HG03432 (cell line): ENCODE measurements at regions not wholly inside any gene's neighbourhood (a gene's known extent, or its start where the extent isn't known, plus 50 kb on each side); places are given as distances from the start of the nearest gene placed in this dataset.
"Not testable (repeated sequence)": the region's sequence is repeated elsewhere in the genome, so short reads cannot be mapped to it uniquely, and the experiment has no call there.

Experiments used
- ATAC-seq: cut with Tn5 transposase; IDR thresholded peaks from one replicate; pipeline ENCODE4 v1.9.1; 2021; ENCODE audit warnings: mild to moderate bottlenecking, moderate library complexity; ENCODE audit not compliant: unreplicated experiment

DNA sequence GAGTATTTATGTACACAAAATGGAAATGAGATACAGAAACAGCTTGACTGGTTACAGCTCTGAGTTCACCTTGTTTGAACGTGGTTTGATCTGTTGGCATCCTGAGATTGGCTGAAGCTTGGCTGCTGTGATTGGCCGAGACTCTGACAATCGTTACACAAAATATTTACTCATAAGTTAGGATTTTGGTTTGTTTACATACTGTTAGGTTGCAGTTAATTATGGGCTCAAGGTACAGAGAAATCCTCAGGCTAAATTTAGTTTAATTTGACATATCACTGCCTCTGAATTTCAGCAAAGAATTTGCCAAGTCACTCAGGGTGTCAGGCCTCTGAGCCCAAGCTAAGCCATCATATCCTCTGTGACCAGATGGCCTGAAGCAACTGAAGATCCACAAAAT is 227.3 kb downstream of the COPRS start:
- no peak for ATAC-seq

GRCh38 chr17:31630866-31631265 is 228.2 kb downstream of the COPRS start:
- not testable (repeated sequence) for ATAC-seq

DNA sequence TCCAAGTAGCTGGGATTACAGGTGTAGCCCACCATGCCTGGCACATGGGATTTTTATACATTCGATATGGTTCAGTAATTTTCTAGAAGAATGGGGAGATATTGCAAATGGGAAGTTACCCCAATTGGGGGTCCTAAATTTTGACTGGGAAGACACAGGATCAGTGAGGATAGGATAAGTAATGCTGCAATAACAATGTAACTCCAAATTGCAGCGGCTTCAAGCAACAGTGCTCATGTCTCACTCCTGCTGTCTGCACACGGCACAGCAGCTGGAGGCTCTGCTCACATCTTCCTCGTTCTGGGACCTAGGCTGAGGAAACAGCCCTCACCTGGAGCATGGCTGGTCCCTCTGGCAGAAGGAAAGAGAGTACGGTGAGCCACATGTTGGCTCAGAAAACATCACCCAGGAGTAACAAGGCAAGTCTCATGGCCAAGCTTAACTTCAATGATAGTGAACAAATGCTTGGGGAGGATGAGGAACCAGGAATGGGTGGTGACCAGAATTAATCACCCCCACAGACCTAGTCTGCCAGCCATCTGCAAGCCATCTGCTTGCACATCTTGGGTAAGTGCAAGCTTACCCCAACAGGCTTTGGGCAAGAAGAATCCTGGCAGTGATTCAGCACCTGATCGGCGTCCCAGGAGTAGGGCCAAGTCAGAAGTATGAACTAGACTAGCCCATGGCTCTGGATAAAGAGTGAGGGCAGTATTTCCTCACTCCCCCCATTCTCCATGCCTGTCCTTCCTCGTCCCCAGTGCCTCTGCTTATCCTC is 229.2 kb downstream of the COPRS start:
- no peak for ATAC-seq

DNA sequence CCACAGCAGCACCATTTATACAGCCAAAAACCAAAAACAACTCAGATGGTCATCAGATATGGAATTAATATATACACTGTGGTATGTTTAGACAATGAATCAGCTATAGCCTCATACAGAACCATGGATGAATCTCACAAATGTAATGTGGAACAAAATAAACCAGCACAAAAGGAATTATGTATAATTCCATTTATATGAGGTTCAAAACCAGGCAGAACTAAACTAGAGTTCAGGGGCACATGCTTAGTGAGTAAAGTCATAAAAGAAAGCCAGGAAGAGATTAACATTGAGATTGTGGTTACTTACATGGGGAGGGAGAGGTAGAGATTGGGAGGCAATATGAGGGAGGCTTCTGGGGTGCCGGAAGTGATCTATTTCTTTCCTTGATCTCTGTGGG is 231.1 kb downstream of the COPRS start:
- no peak for ATAC-seq

- no peak for ATAC-seq
These were observed 232.5 kb downstream of the RAB11FIP4 start for GRCh38 chr17:31623990-31624389.

DNA sequence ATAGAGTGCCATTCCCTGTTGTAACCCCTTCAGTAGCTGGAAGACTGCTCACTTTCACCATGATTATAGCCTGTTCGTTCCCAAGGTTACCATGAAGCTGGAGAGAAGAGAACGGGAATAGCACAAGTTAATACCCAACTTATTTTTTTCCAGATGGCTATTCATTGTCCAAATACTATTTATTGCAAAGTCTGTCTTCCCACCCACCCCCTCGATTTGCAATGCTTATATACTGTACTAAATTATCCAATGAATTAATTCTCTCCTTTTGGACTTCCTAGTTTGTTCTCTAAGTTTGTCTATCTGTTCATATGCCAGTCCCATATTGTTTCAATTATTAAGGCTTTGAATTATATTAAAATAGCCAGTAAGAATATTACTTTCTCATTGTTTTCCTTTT is 231.0 kb downstream of the RAB11FIP4 start:
- ATAC-seq = no peak

- ATAC-seq = no peak
These were observed 230.1 kb downstream of the RAB11FIP4 start for GRCh38 chr17:31621566-31621965.

GRCh38 chr17:31611053-31611452 is 219.6 kb downstream of the RAB11FIP4 start:
- not testable (repeated sequence) for ATAC-seq

DNA sequence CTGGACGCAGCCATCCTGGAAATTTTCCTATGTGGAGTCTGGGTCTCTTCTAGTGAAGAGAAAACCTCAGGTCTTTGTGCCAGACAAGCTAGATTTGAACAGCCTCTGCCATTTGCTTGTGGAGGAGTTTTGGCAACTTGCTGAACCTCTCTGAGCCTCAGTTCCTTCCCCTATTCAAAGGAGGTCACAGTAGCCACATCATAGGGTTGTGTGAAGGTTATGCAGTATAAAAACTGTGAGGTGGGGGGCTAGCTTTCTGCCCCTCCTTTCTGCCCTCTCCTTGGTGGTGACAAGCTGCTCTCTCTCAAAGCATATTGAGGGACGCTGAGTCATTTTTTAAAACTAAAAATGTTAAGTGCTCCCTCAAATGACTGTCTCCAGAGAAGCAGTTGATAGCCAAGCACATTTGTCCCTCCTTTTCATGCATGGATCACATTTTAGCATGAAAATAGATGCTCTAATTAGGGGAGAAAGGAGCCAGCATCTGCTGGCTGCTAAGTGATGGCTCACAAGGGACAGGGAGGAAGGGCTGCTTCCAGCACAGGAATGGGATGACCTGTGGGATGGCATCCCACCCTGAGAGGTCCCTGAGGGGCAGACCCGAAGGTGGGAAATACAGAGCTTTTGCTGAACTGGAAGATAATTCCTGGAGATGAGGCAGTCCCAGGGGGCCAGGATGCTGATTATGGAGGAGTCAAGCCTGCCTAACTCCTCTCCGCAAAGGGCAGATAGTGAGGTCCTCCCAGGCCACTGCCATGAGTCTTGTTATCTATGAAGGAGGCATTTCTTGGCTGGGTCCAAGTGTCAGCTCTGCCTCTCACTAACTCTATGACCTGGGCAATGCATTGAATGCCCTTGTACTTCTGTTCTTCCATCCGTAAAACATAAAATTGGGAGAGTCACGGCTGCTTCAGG is 218.8 kb downstream of the RAB11FIP4 start:
- no peak for ATAC-seq

- ATAC-seq = no peak
These were observed 217.9 kb downstream of the RAB11FIP4 start for GRCh38 chr17:31609331-31609730.

- no peak for ATAC-seq
These were observed 217.3 kb downstream of the RAB11FIP4 start for GRCh38 chr17:31608659-31609254.

DNA sequence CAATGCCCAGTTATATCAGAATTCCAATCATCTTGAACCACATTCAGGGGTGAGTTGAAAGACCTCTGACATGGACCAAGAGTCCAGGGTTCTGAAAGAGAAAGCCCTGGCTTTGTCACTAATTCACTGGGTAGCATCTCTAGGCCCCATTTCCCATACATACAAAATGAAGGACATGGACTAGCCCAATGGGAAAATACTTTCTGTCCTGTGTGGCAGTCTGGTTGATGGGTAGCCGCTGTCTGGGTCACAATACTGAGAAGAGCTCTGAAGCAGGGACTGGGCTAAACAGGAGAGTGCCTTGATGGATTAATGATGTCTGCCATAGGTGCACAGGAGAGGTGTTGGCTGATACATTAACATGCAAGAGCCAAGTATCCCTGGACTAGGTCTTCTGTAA is 214.3 kb downstream of the RAB11FIP4 start:
- ATAC-seq = no peak

- ATAC-seq = no peak
These were observed 213.5 kb downstream of the RAB11FIP4 start for GRCh38 chr17:31604936-31605335.

- ATAC-seq = not testable (repeated sequence)
These were observed 208.7 kb downstream of the RAB11FIP4 start for GRCh38 chr17:31600144-31600543.

GRCh38 chr17:31598921-31599571 is 207.6 kb downstream of the RAB11FIP4 start:
- ATAC-seq = no peak

GRCh38 chr17:31598399-31598782 is 206.9 kb downstream of the RAB11FIP4 start:
- no peak for ATAC-seq

DNA sequence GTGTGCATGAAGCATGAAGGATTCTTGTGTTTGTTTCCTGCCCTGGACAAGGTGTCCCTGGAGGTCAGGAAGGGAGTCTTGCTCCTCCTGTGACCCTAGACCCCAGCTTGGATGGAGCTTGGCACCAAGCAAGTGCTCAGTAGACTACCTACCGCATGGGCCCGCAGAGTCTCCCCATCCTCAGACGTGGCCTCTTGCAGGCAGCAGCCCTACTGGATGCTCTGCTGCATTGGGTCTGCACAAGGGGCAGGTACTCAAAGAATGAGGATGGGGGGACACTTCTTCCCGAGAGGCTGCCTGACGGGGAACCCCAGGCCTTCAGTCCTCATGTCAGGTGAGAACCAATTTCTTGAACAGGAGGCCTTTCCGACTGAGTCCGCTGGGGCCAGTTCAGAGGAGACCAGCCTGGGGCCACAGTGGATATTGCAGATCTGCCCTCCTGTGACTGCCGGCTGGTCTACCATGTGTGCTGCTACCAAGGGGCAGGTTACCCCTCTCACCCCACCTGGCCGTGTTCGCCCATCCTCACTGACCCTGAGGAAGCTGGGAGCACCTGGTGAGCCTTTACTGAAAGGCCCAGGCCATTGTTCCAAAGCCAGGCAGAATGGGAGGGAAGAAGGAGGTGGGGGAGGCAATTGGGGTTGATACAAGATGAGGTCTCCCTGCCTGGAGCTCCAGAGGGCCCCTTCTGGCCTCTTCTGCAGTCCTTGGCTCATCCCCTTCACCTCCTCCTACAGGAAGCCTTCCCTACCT is 206.3 kb downstream of the RAB11FIP4 start:
- no peak for ATAC-seq

- ATAC-seq = peak; percentile 86
These were observed 205.2 kb downstream of the RAB11FIP4 start for GRCh38 chr17:31596382-31597323.

DNA sequence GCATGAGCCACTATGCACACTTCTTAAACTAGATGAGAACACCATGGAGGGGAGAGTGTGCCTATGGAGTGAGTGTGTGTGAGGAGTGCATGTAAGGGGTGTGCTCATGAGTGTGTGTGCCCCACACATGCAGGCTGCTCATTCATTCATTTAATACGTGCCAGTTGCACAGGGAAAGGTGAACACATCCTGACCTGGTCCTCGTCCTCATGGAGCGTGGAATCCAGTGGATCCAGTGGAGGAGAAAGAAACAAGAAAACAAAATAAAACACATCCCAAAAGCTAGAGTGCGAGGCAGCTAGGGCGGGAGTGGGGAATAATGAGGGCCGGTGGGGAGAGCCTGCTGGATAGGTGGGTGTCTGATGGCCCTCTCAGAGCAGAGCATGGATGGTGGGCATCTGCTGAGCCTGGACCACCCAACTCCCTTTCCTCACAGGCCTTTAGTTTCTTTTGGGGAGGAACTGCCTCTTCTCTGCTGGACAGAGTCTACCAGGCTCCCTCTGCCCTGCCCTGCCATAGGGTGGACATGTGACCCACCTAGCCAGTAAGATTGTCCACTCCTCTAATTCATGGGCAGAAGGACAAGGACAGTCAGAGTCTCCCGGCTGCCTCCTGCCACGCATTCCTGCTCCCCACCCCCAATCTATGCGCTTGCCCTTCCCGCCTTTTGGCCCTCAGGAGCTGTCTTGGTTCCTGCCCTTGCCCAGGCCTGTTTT is 204.3 kb downstream of the RAB11FIP4 start:
- no peak for ATAC-seq
